Loucy (cell line): ENCODE measurements at regions not wholly inside any gene's neighbourhood (a gene's known extent, or its start where the extent isn't known, plus 50 kb on each side); places are given as distances from the start of the nearest gene placed in this dataset.

Source experiments
- H2AFZ ChIP-seq: fragments of 200-600 bp; sonication (generic); 2 replicates; pipeline ENCODE4 v1.6.0; 2016; ENCODE audit warnings: antibody characterized with exemption, mild to moderate bottlenecking, low read length, moderate library complexity
- H3F3A ChIP-seq: fragments of 200-600 bp; 2 replicates; pipeline ENCODE4 v1.6.0; 2016; ENCODE audit warnings: antibody characterized with exemption, low read depth, mild to moderate bottlenecking
- H3K27me3 ChIP-seq: fragments of 200-600 bp; sonication (generic); 2 replicates; pipeline ENCODE4 v1.6.1; 2014; ENCODE audit warnings: low read length, mild to moderate bottlenecking; ENCODE audit not compliant: insufficient read depth, poor library complexity, severe bottlenecking
- H3K36me3 ChIP-seq: fragments of 200-600 bp; sonication (generic); 2 replicates; pipeline ENCODE4 v1.6.1; 2016; ENCODE audit warnings: low read length; ENCODE audit not compliant: insufficient read depth
- H3K4me1 ChIP-seq: fragments of 200-600 bp; sonication (generic); 2 replicates; pipeline ENCODE4 v1.5.1; 2014; ENCODE audit warnings: low read length, mild to moderate bottlenecking; ENCODE audit not compliant: insufficient read depth, poor library complexity, severe bottlenecking
- H3K4me2 ChIP-seq: fragments of 200-600 bp; sonication (generic); 2 replicates; pipeline ENCODE4 v1.6.0; 2014; ENCODE audit warnings: antibody characterized with exemption, low read length, low read depth, mild to moderate bottlenecking; ENCODE audit not compliant: poor library complexity, severe bottlenecking
- H3K4me3 ChIP-seq: fragments of 200-600 bp; sonication (generic); 2 replicates; pipeline ENCODE4 v1.5.1; 2014; ENCODE audit warnings: low read length, mild to moderate bottlenecking, mixed read lengths; ENCODE audit not compliant: poor library complexity, severe bottlenecking
- H3K79me2 ChIP-seq: fragments of 200-600 bp; sonication (generic); 2 replicates; pipeline ENCODE4 v1.6.1; 2014; ENCODE audit warnings: low read length; ENCODE audit not compliant: insufficient read depth
- H3K9ac ChIP-seq: fragments of 200-600 bp; sonication (generic); 2 replicates; pipeline ENCODE4 v1.6.0; 2014; ENCODE audit warnings: mild to moderate bottlenecking, low read depth, low read length, moderate library complexity; ENCODE audit not compliant: poor library complexity, severe bottlenecking
- H3K9me2 ChIP-seq: fragments of 200-600 bp; sonication (generic); replicated peaks from 2 replicates; pipeline ENCODE4 v1.6.1; 2016; ENCODE audit warnings: low read depth, low read length, mixed read lengths
- H3K9me3 ChIP-seq: fragments of 200-600 bp; sonication (generic); 2 replicates; pipeline ENCODE4 v1.6.1; 2014; ENCODE audit warnings: mild to moderate bottlenecking, antibody characterized with exemption, low read length, low read depth; ENCODE audit not compliant: insufficient read depth
- H4K20me1 ChIP-seq: fragments of 200-600 bp; sonication (generic); 2 replicates; pipeline ENCODE4 v1.6.0; 2014; ENCODE audit warnings: antibody characterized with exemption, low read length, mild to moderate bottlenecking; ENCODE audit not compliant: insufficient read depth, poor library complexity, severe bottlenecking
- EZH2phosphoT487 ChIP-seq: fragments of 200-600 bp; IDR thresholded peaks from 2 replicates; pipeline ENCODE4 v1.6.1; 2018; ENCODE audit warnings: antibody characterized with exemption, mild to moderate bottlenecking, moderate library complexity, borderline replicate concordance
- TF ChIP-seq, protein P1 (sequence below): fragments of 200-600 bp; sonication (generic); conservative IDR thresholded peaks from 2 replicates; pipeline ENCODE4 v1.5.1; 2014; ENCODE audit warnings: mild to moderate bottlenecking, antibody characterized with exemption, low read length

GRCh38 chr12:14310866-14311265, 54.6 kb upstream of the ATF7IP start:
- Histone ChIP-seq H2AFZ (no peak overlapping the region), H3K4me3 (no peak overlapping the region), H3K4me2 (no peak overlapping the region)

GRCh38 chr12:14313379-14314138, 51.9 kb upstream of the ATF7IP start:
- Histone ChIP-seq H3K4me2 (no peak overlapping the region), H3K36me3 (no peaks in the 10 kb centered on the region), H3K4me1 (no peaks in the 10 kb centered on the region), H3K9me3 (no peaks in the 10 kb centered on the region), H4K20me1 (no peaks in the 10 kb centered on the region), H3K4me3 (no peak overlapping the region), H2AFZ (no peak overlapping the region), H3K9ac (no peak overlapping the region), H3K79me2 (no peaks in the 10 kb centered on the region), H3K9me2 (no peaks in the 10 kb centered on the region), H3K27me3 (no peaks in the 10 kb centered on the region), H3F3A (no peaks in the 10 kb centered on the region)
- TF ChIP-seq, protein P1, sequence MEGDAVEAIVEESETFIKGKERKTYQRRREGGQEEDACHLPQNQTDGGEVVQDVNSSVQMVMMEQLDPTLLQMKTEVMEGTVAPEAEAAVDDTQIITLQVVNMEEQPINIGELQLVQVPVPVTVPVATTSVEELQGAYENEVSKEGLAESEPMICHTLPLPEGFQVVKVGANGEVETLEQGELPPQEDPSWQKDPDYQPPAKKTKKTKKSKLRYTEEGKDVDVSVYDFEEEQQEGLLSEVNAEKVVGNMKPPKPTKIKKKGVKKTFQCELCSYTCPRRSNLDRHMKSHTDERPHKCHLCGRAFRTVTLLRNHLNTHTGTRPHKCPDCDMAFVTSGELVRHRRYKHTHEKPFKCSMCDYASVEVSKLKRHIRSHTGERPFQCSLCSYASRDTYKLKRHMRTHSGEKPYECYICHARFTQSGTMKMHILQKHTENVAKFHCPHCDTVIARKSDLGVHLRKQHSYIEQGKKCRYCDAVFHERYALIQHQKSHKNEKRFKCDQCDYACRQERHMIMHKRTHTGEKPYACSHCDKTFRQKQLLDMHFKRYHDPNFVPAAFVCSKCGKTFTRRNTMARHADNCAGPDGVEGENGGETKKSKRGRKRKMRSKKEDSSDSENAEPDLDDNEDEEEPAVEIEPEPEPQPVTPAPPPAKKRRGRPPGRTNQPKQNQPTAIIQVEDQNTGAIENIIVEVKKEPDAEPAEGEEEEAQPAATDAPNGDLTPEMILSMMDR: no peak
- no peak for TF ChIP-seq EZH2phosphoT487

More at GRCh38 chr12:14310866-14311265, 54.6 kb upstream of the ATF7IP start:
- H3K79me2 ChIP-seq: no peaks in the 10 kb centered on the region
- no peaks in the 10 kb centered on the region for H3K9me2 ChIP-seq
- no peaks in the 10 kb centered on the region for H4K20me1 ChIP-seq
- no peaks in the 10 kb centered on the region for H3F3A ChIP-seq
- H3K9ac ChIP-seq: no peak overlapping the region
- TF ChIP-seq, protein P1: no peak
- no peak for TF ChIP-seq EZH2phosphoT487
- no peaks in the 10 kb centered on the region for H3K27me3 ChIP-seq
- H3K4me1 ChIP-seq: no peaks in the 10 kb centered on the region
- H3K9me3 ChIP-seq: no peaks in the 10 kb centered on the region
- no peaks in the 10 kb centered on the region for H3K36me3 ChIP-seq

GRCh38 chr12:14314801-14315200, 50.7 kb upstream of the ATF7IP start:
- no peaks in the 10 kb centered on the region for H3F3A ChIP-seq
- H2AFZ ChIP-seq: no peak overlapping the region

More at GRCh38 chr12:14314801-14315200, 50.7 kb upstream of the ATF7IP start:
- H3K4me2 ChIP-seq: no peak overlapping the region
- H3K9ac ChIP-seq: no peak overlapping the region
- no peaks in the 10 kb centered on the region for H3K9me2 ChIP-seq
- H3K79me2 ChIP-seq: no peaks in the 10 kb centered on the region
- H3K27me3 ChIP-seq: no peaks in the 10 kb centered on the region
- no peak overlapping the region for H3K4me3 ChIP-seq
- H3K9me3 ChIP-seq: no peaks in the 10 kb centered on the region
- no peak for TF ChIP-seq EZH2phosphoT487
- TF ChIP-seq, protein P1: no peak
- no peaks in the 10 kb centered on the region for H3K4me1 ChIP-seq
- no peaks in the 10 kb centered on the region for H4K20me1 ChIP-seq
- no peaks in the 10 kb centered on the region for H3K36me3 ChIP-seq
